Glomerular visceral epithelial cell (primary cell): ENCODE measurements at regions not wholly inside any gene's neighbourhood (a gene's known extent, or its start where the extent isn't known, plus 50 kb on each side); places are given as distances from the start of the nearest gene placed in this dataset.
A peak's percentile ranks its signal among the peaks of the same experiment; 100 is the strongest.

Experiments
- DNase-seq: peaks from one replicate; pipeline ENCODE4 v3.0.0-alpha.2; 2016; ENCODE audit errors: extremely low spot score

- DNase-seq, result peak; percentile 31
Measured at GRCh38 chr1:93744299-93744988, 62.8 kb upstream of the BCAR3 start.

- DNase-seq, result no peak
Measured at GRCh38 chr1:93743465-93743864, 61.8 kb upstream of the BCAR3 start.

GRCh38 chr1:93740601-93741031 is 59.0 kb upstream of the BCAR3 start:
- no peak for DNase-seq

- DNase-seq, result no peak
Measured at GRCh38 chr1:93740157-93740556, 58.5 kb upstream of the BCAR3 start.

GRCh38 chr1:93739472-93739871 is 57.8 kb upstream of the BCAR3 start:
- DNase-seq, result no peak

- DNase-seq, result peak; percentile 59
Measured at GRCh38 chr1:93738926-93739325, 57.3 kb upstream of the BCAR3 start.

- DNase-seq, result peak; percentile 100
Measured at GRCh38 chr1:93738075-93738622, 56.5 kb upstream of the BCAR3 start.

GRCh38 chr1:93735722-93736121 is 54.1 kb upstream of the BCAR3 start:
- DNase-seq, result peak; percentile 86

GRCh38 chr1:93734999-93735398 is 53.4 kb upstream of the BCAR3 start:
- DNase-seq, result peak; percentile 37

- no peak for DNase-seq
Measured at GRCh38 chr1:93733340-93733739, 51.7 kb upstream of the BCAR3 start.

- DNase-seq, result no peak
Measured at GRCh38 chr1:93732514-93732913, 50.9 kb upstream of the BCAR3 start.
